ENCODE measurements at regions not wholly inside any gene's neighbourhood (a gene's known extent, or its start where the extent isn't known, plus 50 kb on each side); places are given as distances from the start of the nearest gene placed in this dataset.

DNA sequence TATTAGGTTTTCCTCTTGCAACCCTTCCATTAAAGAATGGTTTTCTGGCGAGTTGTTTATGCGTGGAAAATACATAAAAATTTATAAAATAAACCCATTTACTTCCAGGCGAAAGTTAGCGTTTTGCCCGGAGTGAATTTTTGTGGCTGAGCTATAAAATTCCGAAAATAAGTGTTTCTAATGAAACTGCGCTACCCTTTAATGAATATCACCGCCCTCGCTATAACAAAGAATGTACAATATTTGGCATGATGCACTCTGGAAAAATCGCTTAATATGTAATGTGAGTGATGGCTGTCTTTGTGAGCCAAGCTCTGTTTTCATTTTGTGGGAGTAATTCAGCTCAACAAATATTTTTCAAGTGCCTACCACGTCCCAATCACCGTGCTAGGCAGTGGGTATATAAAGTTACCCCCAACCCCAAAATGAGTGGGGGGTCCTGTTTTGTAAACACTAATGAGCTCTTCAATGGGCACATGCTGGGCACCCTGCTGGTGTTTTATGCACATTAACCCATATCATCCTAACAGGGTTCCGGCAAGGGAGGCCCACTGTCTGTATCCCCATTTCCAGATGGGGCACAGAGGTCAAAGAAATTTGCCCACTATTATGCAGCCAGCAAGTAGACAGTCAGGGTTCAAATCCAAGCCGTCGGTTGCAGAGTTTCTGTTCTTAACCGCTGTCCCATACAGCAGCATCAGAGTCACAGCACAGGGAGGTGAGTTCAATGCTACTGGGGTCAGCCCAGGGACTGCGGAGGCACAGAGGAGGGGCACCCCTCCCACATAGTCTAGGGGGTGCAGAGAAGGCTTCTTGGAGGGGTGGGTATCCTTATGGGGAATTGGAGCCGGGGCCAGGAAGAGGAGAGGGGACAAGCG lies 65.7 kb upstream of the STX18 start:
- WGBS, 2 experiments (ENCODE audit: low coverage in 1 of 2, low lambda C conversion rate in 2 of 2, missing lambda C conversion rate in 2 of 2) = 49 to 51% methylated on average over 19 of the region's 19 CpGs
- H3K79me2 ChIP-seq (ENCODE audit: insufficient read depth) = no peaks in the 10 kb centered on the region
- TF ChIP-seq EZH2phosphoT487 (IDR thresholded peaks at IDR 0.05; ENCODE audit: insufficient read depth, low read depth) = no peak
- TF ChIP-seq EZH2 (IDR thresholded peaks at IDR 0.05; ENCODE audit: insufficient read depth, poor library complexity, severe bottlenecking) = no peak

DNA sequence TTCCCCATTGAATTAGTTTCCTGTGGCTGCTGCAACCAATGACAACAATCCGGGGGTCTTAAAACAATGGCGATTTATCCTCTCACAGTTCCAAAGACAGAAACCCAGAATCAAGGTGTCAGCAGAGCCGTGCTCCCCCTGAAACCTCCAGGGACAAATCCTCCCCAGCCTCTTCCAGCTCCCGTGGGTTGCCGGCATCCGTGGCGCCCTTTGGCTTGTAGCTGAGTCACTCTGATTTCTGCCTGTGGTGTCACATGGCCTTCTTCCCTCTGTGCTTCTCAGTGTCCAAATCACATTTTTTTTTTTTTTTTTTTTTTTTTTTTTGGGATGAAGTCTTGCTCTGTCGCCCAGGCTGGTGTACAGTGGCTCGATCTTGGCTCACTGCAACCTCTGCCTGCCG lies 64.5 kb upstream of the STX18 start:
- 19 to 23% methylated on average over 10 of the region's 10 CpGs for WGBS, 2 experiments (ENCODE audit: low coverage in 1 of 2, low lambda C conversion rate in 2 of 2, missing lambda C conversion rate in 2 of 2)
- H3K27ac ChIP-seq = no peak overlapping the region
- peak overlapping the region; percentile 24 for H3K4me2 ChIP-seq (ENCODE audit: unreplicated experiment)
- H3K27me3 ChIP-seq (replicated peaks; ENCODE audit: insufficient read depth) = no peaks in the 10 kb centered on the region
- DNase-seq = peak; percentile 90
- no peaks in the 10 kb centered on the region for H3K9me2 ChIP-seq (ENCODE audit: insufficient read depth)
- TF ChIP-seq EZH2 (IDR thresholded peaks at IDR 0.05; ENCODE audit: insufficient read depth, poor library complexity, severe bottlenecking) = no peak
- no peak for TF ChIP-seq EZH2phosphoT487 (IDR thresholded peaks at IDR 0.05; ENCODE audit: insufficient read depth, low read depth)
- peaks cover 24% of the 10 kb centered on the region for H3K4me1 ChIP-seq (ENCODE audit: insufficient read depth)
- H2AFZ ChIP-seq = no peak overlapping the region
- H3K4me3 ChIP-seq = no peak overlapping the region
- in situ Hi-C loops (cut with MboI) = no loop called here
- no peaks in the 10 kb centered on the region for H3K36me3 ChIP-seq (ENCODE audit: low read depth)
- 0 out of 2 replicates have a peak, but pooled peaks cover 6% of the 10 kb centered on the region for H3F3A ChIP-seq (ENCODE audit: insufficient read depth)
- no peaks in the 10 kb centered on the region for H3K79me2 ChIP-seq (ENCODE audit: insufficient read depth)
- no peak overlapping the region for H3K9ac ChIP-seq
- no peaks in the 10 kb centered on the region for H3K9me3 ChIP-seq (ENCODE audit: low read depth)
- H4K20me1 ChIP-seq (ENCODE audit: insufficient read depth) = no peaks in the 10 kb centered on the region

More for the DNA sequence above, 65.7 kb upstream of the STX18 start:
- no peak overlapping the region for H3K4me3 ChIP-seq
- H3F3A ChIP-seq (ENCODE audit: insufficient read depth) = 0 out of 2 replicates have a peak, but pooled peaks cover 6% of the 10 kb centered on the region
- no peaks in the 10 kb centered on the region for H3K9me2 ChIP-seq (ENCODE audit: insufficient read depth)
- no peak overlapping the region for H3K9ac ChIP-seq
- no peak overlapping the region for H3K4me2 ChIP-seq (ENCODE audit: unreplicated experiment)
- H3K9me3 ChIP-seq (ENCODE audit: low read depth) = no peaks in the 10 kb centered on the region
- H2AFZ ChIP-seq = no peak overlapping the region
- H3K27me3 ChIP-seq (replicated peaks; ENCODE audit: insufficient read depth) = no peaks in the 10 kb centered on the region
- H3K36me3 ChIP-seq (ENCODE audit: low read depth) = no peaks in the 10 kb centered on the region
- peak; percentile 38 for DNase-seq
- in situ Hi-C loops (cut with MboI) = no loop called here
- no peaks in the 10 kb centered on the region for H4K20me1 ChIP-seq (ENCODE audit: insufficient read depth)
- H3K4me1 ChIP-seq (ENCODE audit: insufficient read depth) = peaks cover 24% of the 10 kb centered on the region
- no peak overlapping the region for H3K27ac ChIP-seq

DNA sequence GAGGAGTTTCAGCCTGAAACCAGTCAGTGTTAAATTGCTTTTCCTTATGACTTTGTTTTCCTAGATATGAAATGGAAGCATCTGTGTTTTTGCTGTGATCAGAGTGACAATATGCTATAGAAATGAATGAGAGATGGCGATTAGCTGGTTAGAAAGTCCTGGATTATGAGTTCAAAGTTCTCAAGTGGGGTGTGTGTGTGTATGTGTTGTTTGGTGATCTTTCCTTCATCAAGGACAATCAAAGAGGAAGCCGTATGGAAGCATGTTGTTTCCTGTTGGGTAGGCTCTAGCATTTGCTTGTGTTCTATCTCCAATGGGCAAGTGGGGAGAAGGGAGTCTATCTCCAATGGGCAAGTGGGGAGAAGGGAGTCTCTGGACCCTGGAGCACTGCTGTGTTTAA lies 64.0 kb upstream of the STX18 start:
- Histone ChIP-seq H3K27ac (no peak overlapping the region), H3K9ac (no peak overlapping the region), H4K20me1 (ENCODE audit: insufficient read depth) (no peaks in the 10 kb centered on the region), H3K4me2 (ENCODE audit: unreplicated experiment) (no peak overlapping the region), H3K79me2 (ENCODE audit: insufficient read depth) (no peaks in the 10 kb centered on the region), H3K4me3 (no peak overlapping the region), H3K27me3 (replicated peaks; ENCODE audit: insufficient read depth) (no peaks in the 10 kb centered on the region), H3K9me2 (ENCODE audit: insufficient read depth) (no peaks in the 10 kb centered on the region), H3K4me1 (ENCODE audit: insufficient read depth) (peaks cover 24% of the 10 kb centered on the region), H3F3A (ENCODE audit: insufficient read depth) (0 out of 2 replicates have a peak, but pooled peaks cover 6% of the 10 kb centered on the region), H2AFZ (no peak overlapping the region), H3K36me3 (ENCODE audit: low read depth) (no peaks in the 10 kb centered on the region), H3K9me3 (ENCODE audit: low read depth) (no peaks in the 10 kb centered on the region)
- no peak for DNase-seq
- WGBS, 2 experiments (ENCODE audit: low coverage in 1 of 2, low lambda C conversion rate in 2 of 2, missing lambda C conversion rate in 2 of 2) = 63 to 66% methylated on average over 2 of the region's 2 CpGs
- TF ChIP-seq EZH2 (IDR thresholded peaks at IDR 0.05; ENCODE audit: insufficient read depth, poor library complexity, severe bottlenecking) (no peak), EZH2phosphoT487 (IDR thresholded peaks at IDR 0.05; ENCODE audit: insufficient read depth, low read depth) (no peak)
- in situ Hi-C loops (cut with MboI) = no loop called here

DNA sequence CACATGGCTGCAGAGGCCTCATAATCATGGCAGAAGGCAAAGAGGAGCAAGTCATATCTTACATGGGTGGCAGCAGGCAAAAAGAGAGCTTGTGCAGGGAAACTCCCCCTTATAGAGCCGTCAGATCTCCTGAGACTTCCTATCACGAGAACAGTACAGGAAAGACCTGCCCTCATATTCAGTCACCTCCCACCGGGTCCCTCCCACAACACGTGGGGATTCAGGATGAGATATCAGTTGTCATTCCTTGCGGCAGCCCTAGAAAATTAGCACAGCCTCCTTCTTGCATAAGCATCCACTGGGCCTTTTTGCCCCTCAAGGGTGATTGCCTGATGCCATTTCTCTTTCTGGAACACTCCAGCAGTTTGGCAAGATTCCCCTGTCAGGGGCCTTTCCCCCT lies 61.7 kb upstream of the STX18 start:
- peaks cover 24% of the 10 kb centered on the region for H3K4me1 ChIP-seq (ENCODE audit: insufficient read depth)
- no peak overlapping the region for H3K27ac ChIP-seq
- TF ChIP-seq EZH2phosphoT487 (IDR thresholded peaks at IDR 0.05; ENCODE audit: insufficient read depth, low read depth) (no peak), EZH2 (IDR thresholded peaks at IDR 0.05; ENCODE audit: insufficient read depth, poor library complexity, severe bottlenecking) (no peak)
- in situ Hi-C loops (cut with MboI) = no loop called here
- H3K4me3 ChIP-seq = no peak overlapping the region
- H3K9me2 ChIP-seq (ENCODE audit: insufficient read depth) = no peaks in the 10 kb centered on the region
- no peak overlapping the region for H3K9ac ChIP-seq
- 83 to 90% methylated on average over 5 of the region's 5 CpGs for WGBS, 2 experiments (ENCODE audit: low coverage in 1 of 2, low lambda C conversion rate in 2 of 2, missing lambda C conversion rate in 2 of 2)
- no peaks in the 10 kb centered on the region for H4K20me1 ChIP-seq (ENCODE audit: insufficient read depth)
- H3K36me3 ChIP-seq (ENCODE audit: low read depth) = no peaks in the 10 kb centered on the region
- H3K9me3 ChIP-seq (ENCODE audit: low read depth) = no peaks in the 10 kb centered on the region
- H3K79me2 ChIP-seq (ENCODE audit: insufficient read depth) = no peaks in the 10 kb centered on the region
- no peak overlapping the region for H2AFZ ChIP-seq
- DNase-seq = no peak
- 0 out of 2 replicates have a peak, but pooled peaks cover 6% of the 10 kb centered on the region for H3F3A ChIP-seq (ENCODE audit: insufficient read depth)
- H3K27me3 ChIP-seq (replicated peaks; ENCODE audit: insufficient read depth) = no peaks in the 10 kb centered on the region
- no peak overlapping the region for H3K4me2 ChIP-seq (ENCODE audit: unreplicated experiment)

Data from GM23248 (cell line).